ENCODE measurements at regions not wholly inside any gene's neighbourhood (a gene's known extent, or its start where the extent isn't known, plus 50 kb on each side); places are given as distances from the start of the nearest gene placed in this dataset.

DNA sequence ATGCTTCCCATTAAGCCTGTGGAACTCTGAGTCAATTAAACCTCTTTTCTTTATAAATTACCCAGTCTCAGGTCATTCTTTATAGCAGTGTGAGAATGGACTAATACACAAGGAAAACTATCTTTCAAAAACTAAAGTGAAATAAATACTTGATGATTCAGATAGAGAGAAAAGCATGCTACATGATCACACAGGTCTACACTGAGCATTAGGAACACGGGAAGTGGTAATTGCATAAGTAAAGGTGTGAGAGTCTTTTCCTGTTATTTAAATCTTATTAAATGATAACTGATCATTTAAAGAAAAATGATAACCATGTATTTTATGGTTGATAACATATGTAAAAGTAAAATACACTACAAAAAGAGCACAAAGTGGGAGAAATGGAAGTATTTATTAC lies 812.0 kb upstream of the RAB6C start:
- Mint-ChIP-seq H3K36me3 (ENCODE audit: insufficient read depth, unreplicated experiment) (no peaks in the 10 kb centered on the region), H3K27me3 (ENCODE audit: insufficient read depth, unreplicated experiment) (peaks cover 14% of the 10 kb centered on the region), H3K4me3 (ENCODE audit: unreplicated experiment) (no peak overlapping the region), H3K27ac (ENCODE audit: unreplicated experiment) (no peak overlapping the region), H3K9me3 (ENCODE audit: unreplicated experiment) (no peaks in the 10 kb centered on the region), H3K4me1 (ENCODE audit: low read depth, unreplicated experiment) (no peaks in the 10 kb centered on the region)
- Histone ChIP-seq H3K4me3 (ENCODE audit: low read depth, low read length) (no peak overlapping the region), H3K27me3 (replicated peaks; ENCODE audit: control insufficient read depth, insufficient read depth, low read length) (no peaks in the 10 kb centered on the region), H3K4me1 (no peaks in the 10 kb centered on the region), H3K36me3 (ENCODE audit: control insufficient read depth, insufficient read depth, low read length) (no peaks in the 10 kb centered on the region), H3K9me3 (no peaks in the 10 kb centered on the region)
- TF ChIP-seq, protein P1, sequence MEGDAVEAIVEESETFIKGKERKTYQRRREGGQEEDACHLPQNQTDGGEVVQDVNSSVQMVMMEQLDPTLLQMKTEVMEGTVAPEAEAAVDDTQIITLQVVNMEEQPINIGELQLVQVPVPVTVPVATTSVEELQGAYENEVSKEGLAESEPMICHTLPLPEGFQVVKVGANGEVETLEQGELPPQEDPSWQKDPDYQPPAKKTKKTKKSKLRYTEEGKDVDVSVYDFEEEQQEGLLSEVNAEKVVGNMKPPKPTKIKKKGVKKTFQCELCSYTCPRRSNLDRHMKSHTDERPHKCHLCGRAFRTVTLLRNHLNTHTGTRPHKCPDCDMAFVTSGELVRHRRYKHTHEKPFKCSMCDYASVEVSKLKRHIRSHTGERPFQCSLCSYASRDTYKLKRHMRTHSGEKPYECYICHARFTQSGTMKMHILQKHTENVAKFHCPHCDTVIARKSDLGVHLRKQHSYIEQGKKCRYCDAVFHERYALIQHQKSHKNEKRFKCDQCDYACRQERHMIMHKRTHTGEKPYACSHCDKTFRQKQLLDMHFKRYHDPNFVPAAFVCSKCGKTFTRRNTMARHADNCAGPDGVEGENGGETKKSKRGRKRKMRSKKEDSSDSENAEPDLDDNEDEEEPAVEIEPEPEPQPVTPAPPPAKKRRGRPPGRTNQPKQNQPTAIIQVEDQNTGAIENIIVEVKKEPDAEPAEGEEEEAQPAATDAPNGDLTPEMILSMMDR (IDR thresholded peaks at IDR 0.05; ENCODE audit: insufficient read depth in 1 of 2, low read depth in 1 of 2, low read length in 1 of 2, severe bottlenecking in 1 of 2, unreplicated experiment in 1 of 2) = no peak
- POLR2A ChIA-PET = no interaction called here
- CTCF ChIA-PET = no interaction called here
- BruUV-seq (replicated peaks) = no TSS peak
- DNase-seq = no peak
- intact Hi-C loops (cut with micrococcal nuclease; ENCODE audit: unreplicated experiment) = no loop called here

DNA sequence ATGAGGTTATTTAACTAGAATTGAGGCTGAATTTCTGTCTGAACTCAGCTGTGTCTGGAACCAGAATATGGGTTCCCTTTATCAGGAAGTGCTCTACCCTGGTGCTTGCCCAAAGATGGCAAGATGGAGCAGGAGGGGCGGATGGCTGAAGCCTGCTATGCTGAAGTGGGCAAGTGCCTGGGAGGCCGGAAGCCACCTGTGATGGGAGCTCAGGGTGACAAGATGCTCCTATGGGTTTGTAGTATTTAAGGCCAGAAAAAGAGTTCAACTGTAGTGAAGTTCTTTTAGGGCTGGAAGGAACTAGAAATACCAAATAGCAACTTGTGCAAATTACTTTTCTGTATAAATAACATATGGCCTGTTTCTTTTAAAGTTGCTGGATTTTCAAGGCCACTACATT lies 808.9 kb upstream of the RAB6C start:
- H3K9me3 Mint-ChIP-seq (ENCODE audit: unreplicated experiment) = no peaks in the 10 kb centered on the region
- intact Hi-C loops (cut with micrococcal nuclease; ENCODE audit: unreplicated experiment) = no loop called here

DNA sequence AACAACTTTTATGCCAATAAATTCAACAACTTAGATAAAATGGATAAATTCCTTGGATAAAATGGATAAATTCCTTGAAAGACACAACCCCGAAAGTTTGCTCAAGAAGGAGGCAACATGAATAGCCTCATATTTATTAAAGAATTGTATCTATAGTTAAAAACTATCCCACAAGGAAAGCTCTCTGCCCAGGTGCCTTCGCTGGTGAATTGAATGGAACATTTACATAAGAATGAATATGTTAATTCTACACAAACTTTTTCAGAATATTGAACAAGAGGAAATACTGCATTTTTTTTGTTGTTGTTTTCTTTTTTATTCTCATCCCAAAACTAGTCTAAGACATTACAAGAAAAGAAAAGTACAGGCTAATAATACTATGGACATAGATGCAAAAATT lies 805.3 kb upstream of the RAB6C start:
- no peak overlapping the region for H3K27ac Mint-ChIP-seq (ENCODE audit: unreplicated experiment)
- TF ChIP-seq, protein P1 (IDR thresholded peaks at IDR 0.05; ENCODE audit: insufficient read depth in 1 of 2, low read depth in 1 of 2, low read length in 1 of 2, severe bottlenecking in 1 of 2, unreplicated experiment in 1 of 2) = no peak
- no peaks in the 10 kb centered on the region for H3K36me3 Mint-ChIP-seq (ENCODE audit: insufficient read depth, unreplicated experiment)
- H3K27me3 Mint-ChIP-seq (ENCODE audit: insufficient read depth, unreplicated experiment) = peaks cover 11% of the 10 kb centered on the region
- CTCF ChIA-PET = no interaction called here
- no peaks in the 10 kb centered on the region for H3K4me1 Mint-ChIP-seq (ENCODE audit: low read depth, unreplicated experiment)
- H3K4me1 ChIP-seq = no peaks in the 10 kb centered on the region
- H3K9me3 Mint-ChIP-seq (ENCODE audit: unreplicated experiment) = no peaks in the 10 kb centered on the region
- H3K4me3 ChIP-seq (ENCODE audit: low read depth, low read length) = no peak overlapping the region
- POLR2A ChIA-PET = no interaction called here
- intact Hi-C loops (cut with micrococcal nuclease; ENCODE audit: unreplicated experiment) = no loop called here
- BruUV-seq (replicated peaks) = no TSS peak
- no peak overlapping the region for H3K4me3 Mint-ChIP-seq (ENCODE audit: unreplicated experiment)
- no peaks in the 10 kb centered on the region for H3K9me3 ChIP-seq
- DNase-seq = no peak
- H3K27me3 ChIP-seq (replicated peaks; ENCODE audit: control insufficient read depth, insufficient read depth, low read length) = no peaks in the 10 kb centered on the region
- no peaks in the 10 kb centered on the region for H3K36me3 ChIP-seq (ENCODE audit: control insufficient read depth, insufficient read depth, low read length)

More for the DNA sequence above, 808.9 kb upstream of the RAB6C start:
- Mint-ChIP-seq H3K27me3 (ENCODE audit: insufficient read depth, unreplicated experiment) (peaks cover 16% of the 10 kb centered on the region), H3K4me1 (ENCODE audit: low read depth, unreplicated experiment) (no peaks in the 10 kb centered on the region), H3K4me3 (ENCODE audit: unreplicated experiment) (no peak overlapping the region), H3K36me3 (ENCODE audit: insufficient read depth, unreplicated experiment) (no peaks in the 10 kb centered on the region), H3K27ac (ENCODE audit: unreplicated experiment) (no peak overlapping the region)
- ChIA-PET POLR2A (no interaction called here), CTCF (no interaction called here)
- no peaks in the 10 kb centered on the region for H3K4me1 ChIP-seq
- no peak overlapping the region for H3K4me3 ChIP-seq (ENCODE audit: low read depth, low read length)
- H3K36me3 ChIP-seq (ENCODE audit: control insufficient read depth, insufficient read depth, low read length) = no peaks in the 10 kb centered on the region
- BruUV-seq (replicated peaks) = no TSS peak
- H3K9me3 ChIP-seq = no peaks in the 10 kb centered on the region
- TF ChIP-seq, protein P1 (IDR thresholded peaks at IDR 0.05; ENCODE audit: insufficient read depth in 1 of 2, low read depth in 1 of 2, low read length in 1 of 2, severe bottlenecking in 1 of 2, unreplicated experiment in 1 of 2) = no peak
- no peaks in the 10 kb centered on the region for H3K27me3 ChIP-seq (replicated peaks; ENCODE audit: control insufficient read depth, insufficient read depth, low read length)
- no peak for DNase-seq

All from Caco-2 (cell line).